Stimulated activated CD4-positive, alpha-beta T cell treated with anti-CD3 and anti-CD28 coated beads, Interleukin-12 subunit alpha, Interleukin-12 subunit beta, amount 100 ng/mL, for 24 hours (primary cell): ENCODE measurements at regions not wholly inside any gene's neighbourhood (a gene's known extent, or its start where the extent isn't known, plus 50 kb on each side); places are given as distances from the start of the nearest gene placed in this dataset.

Source experiments
- DNase-seq, 2 experiments: peaks; one replicate each; pipeline ENCODE4 v3.0.0-alpha.2; 2020; ENCODE audit warnings: low read depth in 2 of 2

GRCh38 chr17:77700165-77700881 lies 258.2 kb upstream of the TNRC6C start:
- no peak for DNase-seq

- no peak for DNase-seq
These were observed 256.5 kb upstream of the TNRC6C start for GRCh38 chr17:77701996-77702395.

GRCh38 chr17:77704048-77704815 lies 254.3 kb upstream of the TNRC6C start:
- DNase-seq: no peak

DNA sequence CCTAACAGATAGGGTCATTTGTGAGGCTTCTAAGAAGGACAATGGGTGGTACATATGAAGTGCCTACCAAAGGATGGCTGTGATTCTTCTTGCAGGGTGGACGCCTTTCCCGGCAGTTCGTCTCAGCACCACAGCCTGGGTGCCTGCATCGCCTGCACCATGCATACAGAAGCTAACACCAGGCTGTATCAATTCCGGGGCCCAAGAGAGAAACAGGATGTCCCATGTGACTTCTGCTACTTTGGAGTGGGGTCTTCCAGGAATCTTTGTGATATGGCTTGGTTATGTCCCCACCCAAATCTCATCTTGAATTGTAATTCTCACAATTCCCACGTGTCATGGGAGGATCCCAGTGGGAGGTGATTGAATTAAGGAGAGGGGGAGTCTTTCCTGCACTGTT lies 251.6 kb upstream of the TNRC6C start:
- DNase-seq: no peak

- no peak for DNase-seq
These were observed 251.0 kb upstream of the TNRC6C start for GRCh38 chr17:77707546-77707945.

GRCh38 chr17:77708049-77708448 lies 250.5 kb upstream of the TNRC6C start:
- DNase-seq: no peak

DNA sequence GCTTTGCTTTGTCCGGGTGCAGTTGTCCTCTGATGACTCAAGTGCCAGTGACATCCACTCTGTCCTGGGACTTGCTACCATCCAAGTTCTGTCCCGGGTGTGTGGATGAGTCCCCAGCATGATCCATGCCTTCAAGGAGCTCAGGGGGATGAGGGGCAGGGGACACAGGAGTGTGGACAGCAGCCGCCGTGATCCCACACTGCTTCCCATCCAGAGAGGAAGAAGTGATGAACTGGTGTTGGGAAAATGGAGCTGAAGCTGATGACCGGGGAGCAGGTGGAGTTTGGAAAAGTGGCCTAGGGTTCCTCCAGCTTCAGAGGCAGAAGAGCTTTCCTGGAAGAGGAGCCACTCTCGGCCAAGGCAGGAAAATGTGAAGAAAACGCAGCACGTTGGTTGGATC lies 249.6 kb upstream of the TNRC6C start:
- no peak for DNase-seq

GRCh38 chr17:77709594-77709993 lies 248.9 kb upstream of the TNRC6C start:
- no peak for DNase-seq

DNA sequence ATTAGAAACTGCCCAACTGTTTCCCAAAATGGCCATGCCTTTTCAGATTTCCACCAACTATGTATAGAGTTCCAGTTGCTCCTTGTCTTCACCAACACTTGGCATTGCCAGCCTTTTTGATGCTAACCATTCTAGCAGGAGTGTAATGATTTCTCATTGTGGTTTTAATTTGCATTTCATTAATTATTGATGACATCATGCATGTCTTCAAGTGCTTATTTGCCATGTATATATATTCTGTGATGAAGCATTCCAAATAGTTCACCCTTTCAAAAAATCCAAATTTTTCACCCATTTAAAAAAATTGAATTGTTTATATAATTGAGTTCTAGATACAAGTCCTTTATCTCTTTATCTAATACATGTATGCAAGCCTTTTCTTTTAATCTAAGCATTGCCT lies 245.9 kb upstream of the TNRC6C start:
- DNase-seq: no peak

GRCh38 chr17:77716289-77716926 lies 242.1 kb upstream of the TNRC6C start:
- no peak for DNase-seq

DNA sequence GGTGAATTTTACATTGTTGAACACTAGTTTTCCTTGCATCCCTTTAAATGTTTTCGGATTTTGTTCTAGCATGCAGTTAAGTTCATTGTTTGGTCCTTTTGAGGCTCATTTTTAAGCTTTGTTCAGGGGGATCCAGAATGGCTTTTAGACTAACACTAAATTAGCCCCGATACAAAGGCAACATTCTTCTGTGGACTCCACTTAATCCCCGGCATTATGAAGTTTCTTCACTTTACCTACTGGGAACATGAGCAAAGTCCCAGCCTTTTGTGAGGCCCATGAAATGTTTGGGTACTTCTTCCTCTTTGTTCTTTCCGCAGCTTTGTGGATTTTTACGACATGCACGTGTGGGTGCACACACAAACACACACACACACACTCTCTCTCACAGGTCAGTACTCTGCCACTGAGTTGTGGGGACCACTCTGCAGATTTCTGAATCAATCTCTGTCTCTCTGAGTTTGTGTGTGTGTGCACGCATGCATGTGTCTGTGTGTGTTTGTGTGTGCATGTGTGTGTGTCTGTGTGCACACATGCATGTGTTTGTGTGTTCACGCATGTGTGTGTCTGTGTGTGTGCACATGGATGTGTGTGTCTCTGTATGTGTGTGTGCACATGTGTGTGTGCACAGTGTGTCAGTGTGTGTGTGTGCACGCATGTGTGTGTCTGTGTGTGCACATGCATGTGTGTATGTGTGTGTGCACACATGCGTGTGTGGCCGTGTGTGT lies 240.4 kb upstream of the TNRC6C start:
- DNase-seq: no peak

- DNase-seq: no peak
These were observed 239.9 kb upstream of the TNRC6C start for GRCh38 chr17:77718669-77718961.

DNA sequence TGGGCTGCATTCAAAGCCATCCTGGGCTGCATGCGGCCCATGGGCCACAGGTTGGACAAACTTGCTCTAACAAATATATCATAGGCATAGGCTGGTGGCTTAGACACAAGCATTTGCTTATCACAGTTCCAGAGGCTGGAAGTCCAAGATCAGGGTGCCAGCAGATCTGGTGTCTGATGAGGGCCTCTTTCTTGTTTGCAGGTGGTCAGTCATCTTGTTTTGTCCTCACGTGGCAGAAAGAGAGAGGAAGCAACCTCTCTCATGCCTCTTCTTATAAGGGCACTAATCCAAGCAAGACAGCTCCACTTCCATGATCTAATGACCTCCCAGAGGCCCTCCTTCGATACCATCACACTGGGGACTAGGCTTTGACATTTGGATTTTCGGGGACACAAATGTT lies 238.7 kb upstream of the TNRC6C start:
- no peak for DNase-seq

- no peak for DNase-seq
These were observed 237.3 kb upstream of the TNRC6C start for GRCh38 chr17:77720946-77721845.

DNA sequence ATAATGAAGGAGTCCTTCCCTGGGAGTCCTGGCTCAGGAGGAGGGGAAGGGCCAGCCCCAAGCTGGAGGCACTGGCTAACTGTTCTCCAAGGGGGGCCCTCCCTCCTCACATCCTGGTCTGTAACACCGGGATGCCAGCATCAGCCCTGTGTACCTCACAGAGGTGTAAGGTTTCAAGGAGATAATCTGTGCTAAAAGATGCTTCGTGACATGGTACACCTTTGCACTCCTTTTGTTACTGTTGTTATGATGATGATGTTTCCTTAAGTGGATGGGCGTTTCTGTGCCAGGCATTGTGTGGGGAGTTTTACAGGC lies 236.7 kb upstream of the TNRC6C start:
- no peak for DNase-seq

GRCh38 chr17:77722366-77722765 lies 236.1 kb upstream of the TNRC6C start:
- DNase-seq: no peak

DNA sequence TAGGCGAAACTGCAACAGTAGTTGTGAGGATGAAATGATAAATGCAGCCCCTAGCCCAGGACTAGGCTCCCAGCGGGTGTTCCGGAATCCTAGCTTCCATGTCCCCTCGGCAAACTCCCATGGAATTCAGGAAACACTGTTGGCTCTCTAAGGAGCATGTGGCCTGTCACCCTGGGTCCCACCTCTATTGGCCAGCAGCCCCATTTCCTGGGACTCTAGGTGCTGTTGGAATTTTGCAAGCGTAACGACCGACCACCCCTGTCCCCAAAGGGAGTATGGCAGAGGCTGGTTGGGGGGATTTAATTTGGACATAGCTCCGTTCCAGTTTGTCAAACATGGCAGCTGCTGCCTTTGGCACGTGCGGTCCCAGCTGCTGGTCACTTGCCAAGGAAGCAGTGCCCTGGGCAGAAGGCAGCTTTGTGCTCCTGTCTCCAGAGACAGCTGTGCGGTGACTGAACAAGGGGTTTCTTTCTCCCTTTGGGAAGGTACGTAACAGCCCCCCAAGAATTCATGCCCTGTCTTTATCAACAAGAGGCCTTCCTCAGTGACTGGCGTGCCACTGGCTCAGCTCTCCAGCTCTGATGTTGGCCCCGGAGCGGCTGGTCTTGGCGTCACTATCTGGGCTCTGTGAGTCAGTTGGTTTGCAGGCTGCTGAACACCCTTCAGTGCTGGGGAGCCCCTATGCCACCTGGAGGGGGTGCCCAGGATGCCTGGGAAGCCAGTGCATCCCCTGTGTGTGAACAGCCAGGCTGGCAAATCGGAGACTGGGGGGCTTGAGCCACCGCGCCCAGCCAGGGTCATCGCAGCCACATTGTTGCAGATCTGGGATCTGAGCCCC lies 235.2 kb upstream of the TNRC6C start:
- no peak for DNase-seq

- no peak for DNase-seq
These were observed 234.3 kb upstream of the TNRC6C start for GRCh38 chr17:77723909-77724875.

DNA sequence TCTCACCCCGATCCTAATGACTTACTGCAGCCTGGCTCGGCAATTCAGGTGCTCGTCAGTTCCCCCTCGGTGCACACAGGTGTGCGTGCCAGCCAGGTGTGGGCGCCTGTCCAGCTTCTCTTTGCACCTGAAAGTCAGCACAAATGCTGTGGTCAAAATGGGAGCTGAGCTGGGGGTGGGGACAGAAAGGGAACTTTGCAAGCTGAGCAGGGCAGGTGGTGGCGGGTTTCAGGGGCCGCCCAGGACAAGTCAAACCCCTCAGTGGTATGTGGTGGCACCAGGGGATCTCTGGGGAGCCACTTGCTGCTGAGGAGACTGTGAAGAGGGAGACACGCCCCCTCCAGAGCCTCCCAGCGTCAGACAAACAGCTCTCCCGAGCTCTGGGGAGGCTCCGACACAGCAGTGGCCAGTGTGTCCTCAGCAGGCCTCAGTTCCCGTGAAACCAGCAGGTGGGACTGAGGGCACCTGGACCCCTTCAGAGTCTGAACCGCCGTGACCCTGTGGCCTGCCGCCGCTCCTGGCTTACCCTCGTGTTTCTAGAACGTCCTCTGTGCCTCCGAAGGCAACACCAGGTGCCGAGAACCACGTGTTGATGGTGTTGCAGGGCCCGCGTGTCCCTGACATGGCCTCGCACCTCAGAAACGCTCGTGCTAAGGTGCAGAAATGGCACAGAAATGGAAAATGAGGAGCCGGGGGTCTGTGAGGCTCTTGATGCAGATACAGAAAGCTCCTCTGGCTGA lies 233.5 kb upstream of the TNRC6C start:
- no peak for DNase-seq
